ENCODE measurements at regions not wholly inside any gene's neighbourhood (a gene's known extent, or its start where the extent isn't known, plus 50 kb on each side); places are given as distances from the start of the nearest gene placed in this dataset.

DNA sequence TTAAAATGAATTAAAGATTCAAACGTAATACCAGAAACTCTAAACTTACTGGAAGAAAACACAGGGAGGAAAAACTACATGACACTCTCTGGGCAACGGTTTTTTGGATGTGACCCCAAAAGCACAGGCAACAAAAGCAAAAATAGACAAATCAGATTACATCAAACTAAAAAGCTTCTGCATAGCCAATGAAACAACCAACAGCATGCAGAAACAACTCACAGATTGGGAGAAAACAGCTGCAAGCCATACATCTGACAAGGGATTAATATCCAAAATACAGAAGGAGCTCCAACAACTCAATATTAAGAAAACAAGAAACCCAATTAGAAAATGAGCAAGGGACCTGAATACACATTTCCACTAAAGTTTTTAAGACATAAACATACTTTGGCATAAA is 69.2 kb upstream of the ALOX12 start:
- ATAC-seq (ENCODE audit: insufficient read depth, low FRiP score): no peak
- peaks cover 0 to 3% (median 0%) of the 10 kb centered on the region in 3 donors for H3K27me3 ChIP-seq (ENCODE audit: control insufficient read depth in 3 of 3, insufficient read depth in 3 of 3, low read length in 2 of 3)
- no peak overlapping the region for H3K27ac ChIP-seq (ENCODE audit: low read depth in 1 of 2, low read length in 1 of 2)
- DNase-seq: peak in 2 of 3 donors; percentile 62 to 82
- no peaks in the 10 kb centered on the region for H3K36me3 ChIP-seq (ENCODE audit: control insufficient read depth in 4 of 4, insufficient read depth in 4 of 4, low read length in 4 of 4)
- H3K9me3 ChIP-seq (ENCODE audit: control insufficient read depth in 4 of 4, insufficient read depth in 3 of 4, low read length in 3 of 4): no peaks in the 10 kb centered on the region
- peaks cover 0 to 4% (median 0%) of the 10 kb centered on the region in 5 donors for H3K4me1 ChIP-seq (ENCODE audit: control insufficient read depth in 5 of 5, insufficient read depth in 5 of 5, low read length in 5 of 5)
- no peak overlapping the region for H3K9ac ChIP-seq (ENCODE audit: insufficient read depth in 1 of 2, low read length in 2 of 2)
- 75 to 80% methylated on average over 2 of the region's 2 CpGs for WGBS, 2 donors
- no peak for TF ChIP-seq CTCF (IDR thresholded peaks at IDR 0.05; ENCODE audit: control extremely low read depth, extremely low read depth)
- no peak overlapping the region for H3K4me3 ChIP-seq

DNA sequence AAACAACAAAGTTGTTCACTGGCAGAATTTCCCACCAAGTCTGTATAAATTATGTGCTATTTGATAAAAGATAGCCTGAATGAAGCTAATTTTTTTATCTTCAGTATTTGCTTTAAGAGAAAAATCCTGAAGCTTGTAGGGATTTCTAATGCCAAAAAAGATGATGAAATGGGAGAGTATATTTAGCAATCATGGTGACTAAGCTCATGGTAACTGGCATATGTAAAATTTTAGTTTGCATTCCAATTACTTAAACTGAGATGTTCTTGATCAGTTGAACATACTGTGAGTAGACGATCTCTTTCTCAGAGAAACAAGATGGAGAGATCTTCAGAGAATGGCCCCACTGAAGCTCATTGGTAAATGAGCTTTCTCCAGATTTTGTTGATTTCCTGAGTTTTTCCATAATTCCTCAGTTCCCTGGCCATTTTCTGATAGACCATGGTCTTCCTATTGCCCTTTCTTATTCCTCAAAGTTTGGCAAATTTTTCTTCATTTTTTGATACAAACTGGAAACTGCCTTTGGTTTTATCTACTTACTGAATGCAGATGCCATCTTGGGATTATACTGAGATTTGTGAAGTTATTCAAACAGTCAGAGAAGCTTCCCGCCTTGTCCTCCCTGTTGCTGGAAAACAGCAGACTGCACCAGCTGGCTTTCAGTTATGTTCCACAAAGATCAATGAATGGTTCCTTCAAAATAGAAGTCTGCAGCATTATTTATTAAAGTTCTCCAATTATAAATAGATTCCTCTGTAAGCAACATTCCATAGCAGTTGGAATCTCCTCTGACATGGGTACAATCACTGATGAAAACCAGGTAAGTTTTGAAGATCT is 68.3 kb upstream of the ALOX12 start:
- Histone ChIP-seq H3K27ac (ENCODE audit: low read depth in 1 of 2, low read length in 1 of 2) (no peak overlapping the region), H3K9ac (ENCODE audit: insufficient read depth in 1 of 2, low read length in 2 of 2) (no peak overlapping the region), H3K4me3 (no peak overlapping the region), H3K9me3 (ENCODE audit: control insufficient read depth in 4 of 4, insufficient read depth in 3 of 4, low read length in 3 of 4) (no peaks in the 10 kb centered on the region), H3K27me3 (ENCODE audit: control insufficient read depth in 3 of 3, insufficient read depth in 3 of 3, low read length in 2 of 3) (peaks cover 0 to 3% (median 0%) of the 10 kb centered on the region in 3 donors), H3K4me1 (ENCODE audit: control insufficient read depth in 5 of 5, insufficient read depth in 5 of 5, low read length in 5 of 5) (peaks cover 0 to 4% (median 0%) of the 10 kb centered on the region in 5 donors), H3K36me3 (ENCODE audit: control insufficient read depth in 4 of 4, insufficient read depth in 4 of 4, low read length in 4 of 4) (no peaks in the 10 kb centered on the region)
- DNase-seq (peak in 2 of 3 donors; percentile 77 to 87), ATAC-seq (ENCODE audit: insufficient read depth, low FRiP score) (no peak)
- WGBS, 2 donors: 59 to 71% methylated on average over 2 of the region's 2 CpGs
- TF ChIP-seq CTCF (IDR thresholded peaks at IDR 0.05; ENCODE audit: control extremely low read depth, extremely low read depth): no peak

GRCh38 chr17:6928193-6928592 is 67.7 kb upstream of the ALOX12 start:
- no peak for ATAC-seq (ENCODE audit: insufficient read depth, low FRiP score)
- Histone ChIP-seq H3K4me3 (no peak overlapping the region), H3K9me3 (ENCODE audit: control insufficient read depth in 4 of 4, insufficient read depth in 3 of 4, low read length in 3 of 4) (no peaks in the 10 kb centered on the region), H3K36me3 (ENCODE audit: control insufficient read depth in 4 of 4, insufficient read depth in 4 of 4, low read length in 4 of 4) (no peaks in the 10 kb centered on the region), H3K27me3 (ENCODE audit: control insufficient read depth in 3 of 3, insufficient read depth in 3 of 3, low read length in 2 of 3) (peaks cover 0 to 3% (median 0%) of the 10 kb centered on the region in 3 donors), H3K9ac (ENCODE audit: insufficient read depth in 1 of 2, low read length in 2 of 2) (no peak overlapping the region), H3K4me1 (ENCODE audit: control insufficient read depth in 5 of 5, insufficient read depth in 5 of 5, low read length in 5 of 5) (peaks cover 0 to 4% (median 0%) of the 10 kb centered on the region in 5 donors), H3K27ac (ENCODE audit: low read depth in 1 of 2, low read length in 1 of 2) (no peak overlapping the region)
- TF ChIP-seq CTCF (IDR thresholded peaks at IDR 0.05; ENCODE audit: control extremely low read depth, extremely low read depth): no peak
- DNase-seq: no peak
